B cell (primary cell): ENCODE measurements at regions not wholly inside any gene's neighbourhood (a gene's known extent, or its start where the extent isn't known, plus 50 kb on each side); places are given as distances from the start of the nearest gene placed in this dataset.

Experiments
- EZH2 ChIP-seq: IDR thresholded peaks from 2 replicates; pipeline ENCODE4 v1.6.1; 2012; ENCODE audit warnings: borderline replicate concordance, low read depth, mild to moderate bottlenecking, moderate library complexity, low read length; ENCODE audit not compliant: insufficient read depth, poor library complexity, severe bottlenecking
- TF ChIP-seq, protein P1 (sequence below): fragments of 200-600 bp; IDR thresholded peaks from one replicate; pipeline ENCODE4 v1.8.0; 2022; ENCODE audit warnings: antibody characterized with exemption, mild to moderate bottlenecking

DNA sequence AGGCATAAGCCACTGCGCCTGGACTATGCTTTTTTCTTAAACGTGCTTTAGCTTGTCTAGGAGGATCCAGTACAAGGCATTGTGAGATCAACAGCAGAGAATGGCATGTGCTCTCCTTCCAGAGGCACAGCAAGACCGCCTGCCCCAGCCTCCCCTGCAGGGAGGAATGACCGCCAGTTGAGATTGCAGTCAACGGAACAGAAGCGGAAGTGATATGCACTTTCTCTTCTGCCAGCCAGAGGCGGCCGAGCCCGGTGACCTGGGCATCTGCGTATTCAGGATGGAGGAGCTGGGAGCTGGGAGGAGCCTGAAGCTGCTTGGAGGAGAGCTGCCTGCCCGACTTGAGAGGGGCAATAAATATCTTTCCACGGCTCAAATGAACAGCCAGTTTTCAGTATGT is 243.0 kb downstream of the CTTN start:
- TF ChIP-seq, protein P1, sequence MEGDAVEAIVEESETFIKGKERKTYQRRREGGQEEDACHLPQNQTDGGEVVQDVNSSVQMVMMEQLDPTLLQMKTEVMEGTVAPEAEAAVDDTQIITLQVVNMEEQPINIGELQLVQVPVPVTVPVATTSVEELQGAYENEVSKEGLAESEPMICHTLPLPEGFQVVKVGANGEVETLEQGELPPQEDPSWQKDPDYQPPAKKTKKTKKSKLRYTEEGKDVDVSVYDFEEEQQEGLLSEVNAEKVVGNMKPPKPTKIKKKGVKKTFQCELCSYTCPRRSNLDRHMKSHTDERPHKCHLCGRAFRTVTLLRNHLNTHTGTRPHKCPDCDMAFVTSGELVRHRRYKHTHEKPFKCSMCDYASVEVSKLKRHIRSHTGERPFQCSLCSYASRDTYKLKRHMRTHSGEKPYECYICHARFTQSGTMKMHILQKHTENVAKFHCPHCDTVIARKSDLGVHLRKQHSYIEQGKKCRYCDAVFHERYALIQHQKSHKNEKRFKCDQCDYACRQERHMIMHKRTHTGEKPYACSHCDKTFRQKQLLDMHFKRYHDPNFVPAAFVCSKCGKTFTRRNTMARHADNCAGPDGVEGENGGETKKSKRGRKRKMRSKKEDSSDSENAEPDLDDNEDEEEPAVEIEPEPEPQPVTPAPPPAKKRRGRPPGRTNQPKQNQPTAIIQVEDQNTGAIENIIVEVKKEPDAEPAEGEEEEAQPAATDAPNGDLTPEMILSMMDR = no peak
- TF ChIP-seq EZH2 = no peak
